ENCODE measurements at regions not wholly inside any gene's neighbourhood (a gene's known extent, or its start where the extent isn't known, plus 50 kb on each side); places are given as distances from the start of the nearest gene placed in this dataset.

GRCh38 chr6:11349880-11350279, 117.4 kb upstream of the NEDD9 start:
- Histone ChIP-seq H3K9me3 (replicated peaks; ENCODE audit: insufficient read depth, low read length) (no peaks in the 10 kb centered on the region), H3K4me2 (ENCODE audit: low read depth, low read length) (no peak overlapping the region), H3K4me1 (ENCODE audit: low read length) (no peaks in the 10 kb centered on the region), H2AFZ (ENCODE audit: low read length) (no peak overlapping the region), H3K4me3 (ENCODE audit: low read length) (no peak overlapping the region), H3K27ac (ENCODE audit: low read length) (no peak overlapping the region), H3K27me3 (replicated peaks; ENCODE audit: insufficient read depth, low read length) (no peaks in the 10 kb centered on the region), H3F3A (ENCODE audit: insufficient read depth, low read length) (no peaks in the 10 kb centered on the region), H3K9ac (ENCODE audit: low read length) (no peak overlapping the region), H3K79me2 (ENCODE audit: low read length) (peaks cover 70% of the 10 kb centered on the region), H4K20me1 (ENCODE audit: insufficient read depth, low read length) (no peaks in the 10 kb centered on the region), H3K36me3 (replicated peaks; ENCODE audit: insufficient read depth, low read length) (0 out of 2 replicates have a peak, but pooled peaks cover 4% of the 10 kb centered on the region), H3K9me2 (replicated peaks; ENCODE audit: insufficient read depth, low read length) (no peaks in the 10 kb centered on the region)
- no peak for TF ChIP-seq EZH2 (optimal IDR thresholded peaks at IDR 0.05; ENCODE audit: low read depth, low read length)
- TF ChIP-seq CTCF (IDR thresholded peaks at IDR 0.05; ENCODE audit: low read length): no peak
- TF ChIP-seq EZH2phosphoT487 (IDR thresholded peaks at IDR 0.05; ENCODE audit: low read length): no peak
- no peak for DNase-seq

- Histone ChIP-seq H3K27me3 (replicated peaks; ENCODE audit: insufficient read depth, low read length) (no peaks in the 10 kb centered on the region), H3K9me2 (replicated peaks; ENCODE audit: insufficient read depth, low read length) (no peaks in the 10 kb centered on the region), H3F3A (ENCODE audit: insufficient read depth, low read length) (no peaks in the 10 kb centered on the region), H3K9me3 (replicated peaks; ENCODE audit: insufficient read depth, low read length) (no peaks in the 10 kb centered on the region), H3K79me2 (ENCODE audit: low read length) (peaks cover 59% of the 10 kb centered on the region), H3K4me1 (ENCODE audit: low read length) (no peaks in the 10 kb centered on the region), H4K20me1 (ENCODE audit: insufficient read depth, low read length) (no peaks in the 10 kb centered on the region), H3K36me3 (replicated peaks; ENCODE audit: insufficient read depth, low read length) (no peaks in the 10 kb centered on the region), H3K4me2 (ENCODE audit: low read depth, low read length) (no peak overlapping the region), H2AFZ (ENCODE audit: low read length) (no peak overlapping the region), H3K27ac (ENCODE audit: low read length) (no peak overlapping the region), H3K4me3 (ENCODE audit: low read length) (no peak overlapping the region), H3K9ac (ENCODE audit: low read length) (no peak overlapping the region)
- TF ChIP-seq CTCF (IDR thresholded peaks at IDR 0.05; ENCODE audit: low read length) (no peak), EZH2phosphoT487 (IDR thresholded peaks at IDR 0.05; ENCODE audit: low read length) (no peak), EZH2 (optimal IDR thresholded peaks at IDR 0.05; ENCODE audit: low read depth, low read length) (no peak)
- no peak for DNase-seq
Observed at GRCh38 chr6:11346516-11346915, 114.0 kb upstream of the NEDD9 start.

- Histone ChIP-seq H4K20me1 (ENCODE audit: insufficient read depth, low read length) (no peaks in the 10 kb centered on the region), H3K4me1 (ENCODE audit: low read length) (no peaks in the 10 kb centered on the region), H3F3A (ENCODE audit: insufficient read depth, low read length) (no peaks in the 10 kb centered on the region), H3K79me2 (ENCODE audit: low read length) (peaks cover 62% of the 10 kb centered on the region), H2AFZ (ENCODE audit: low read length) (no peak overlapping the region), H3K36me3 (replicated peaks; ENCODE audit: insufficient read depth, low read length) (no peaks in the 10 kb centered on the region), H3K9me3 (replicated peaks; ENCODE audit: insufficient read depth, low read length) (no peaks in the 10 kb centered on the region), H3K27me3 (replicated peaks; ENCODE audit: insufficient read depth, low read length) (no peaks in the 10 kb centered on the region), H3K9me2 (replicated peaks; ENCODE audit: insufficient read depth, low read length) (no peaks in the 10 kb centered on the region), H3K27ac (ENCODE audit: low read length) (no peak overlapping the region), H3K4me2 (ENCODE audit: low read depth, low read length) (no peak overlapping the region), H3K4me3 (ENCODE audit: low read length) (no peak overlapping the region), H3K9ac (ENCODE audit: low read length) (no peak overlapping the region)
- no peak for DNase-seq
- TF ChIP-seq EZH2 (optimal IDR thresholded peaks at IDR 0.05; ENCODE audit: low read depth, low read length): no peak
- TF ChIP-seq CTCF (IDR thresholded peaks at IDR 0.05; ENCODE audit: low read length): no peak
- no peak for TF ChIP-seq EZH2phosphoT487 (IDR thresholded peaks at IDR 0.05; ENCODE audit: low read length)
Observed at GRCh38 chr6:11345536-11345935, 113.1 kb upstream of the NEDD9 start.
